Skin epidermis (tissue), 12 donors: ENCODE measurements at regions not wholly inside any gene's neighbourhood (a gene's known extent, or its start where the extent isn't known, plus 50 kb on each side); places are given as distances from the start of the nearest gene placed in this dataset.

Experiments
- H3K27ac ChIP-seq, 21 experiments: fragments of 200-600 bp; sonication (generic) in 11 of 21; one replicate each; pipeline ENCODE4 v1.5.0; 2020; ENCODE audit warnings: mild to moderate bottlenecking in 3 of 21, inconsistent platforms in 2 of 21, moderate library complexity in 2 of 21
- H3K4me3 ChIP-seq, 7 experiments: fragments of 200-600 bp; sonication (generic) in 2 of 7; one replicate each; pipeline ENCODE4 v1.5.0; 2020; ENCODE audit warnings: inconsistent platforms in 2 of 7, mild to moderate bottlenecking in 2 of 7, moderate library complexity in 1 of 7

DNA sequence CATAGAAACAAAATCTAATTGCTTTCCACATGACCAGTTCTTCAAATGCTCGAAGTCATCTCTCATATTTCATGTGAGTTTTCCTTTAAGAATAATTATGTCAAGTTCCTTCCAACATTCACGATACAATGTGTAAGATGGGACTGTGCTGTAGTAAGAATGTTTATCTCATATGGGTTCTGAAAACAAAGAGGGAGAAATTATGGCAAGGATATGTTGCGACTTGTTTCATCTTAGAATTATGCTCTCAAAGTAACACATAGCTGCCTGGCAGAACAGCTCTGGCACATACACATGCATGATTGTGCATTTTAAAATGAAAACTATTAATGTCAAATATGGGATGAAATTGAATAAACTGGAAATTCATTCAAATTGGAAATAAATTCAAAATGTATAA is 314.8 kb upstream of the ACVR2A start:
- no peak overlapping the region for H3K4me3 ChIP-seq
- no peak overlapping the region for H3K27ac ChIP-seq

DNA sequence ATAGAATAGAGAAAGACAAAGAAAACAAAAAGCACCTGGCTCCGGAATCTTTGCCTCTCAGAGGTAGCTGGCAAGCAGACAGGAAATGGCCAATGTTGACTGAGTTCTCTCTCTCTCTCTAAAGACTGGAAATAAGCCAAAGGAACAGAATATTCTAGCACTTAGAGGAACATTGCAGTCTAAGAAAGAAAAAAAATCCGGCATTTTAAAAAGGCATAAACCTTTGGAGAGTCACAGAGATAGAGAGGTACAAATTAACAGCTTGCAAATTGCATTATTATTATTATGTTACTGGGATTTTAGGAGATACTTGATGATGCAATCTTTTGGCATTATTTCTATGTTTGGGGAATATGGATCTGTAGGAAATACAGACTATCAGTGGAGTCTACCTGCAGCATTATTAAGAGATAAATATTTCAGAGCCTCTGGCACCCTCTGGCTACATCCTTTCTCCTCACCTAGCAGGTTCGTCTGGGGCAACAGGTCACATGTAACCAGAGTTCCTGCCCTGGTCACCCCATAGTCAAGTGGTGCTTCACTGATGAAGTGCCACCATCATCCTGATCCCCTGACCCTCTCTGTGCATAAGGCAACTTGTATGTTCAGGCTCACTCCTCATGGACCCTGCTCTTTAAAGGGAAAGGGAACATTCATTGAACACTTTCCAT is 318.9 kb upstream of the ACVR2A start:
- Histone ChIP-seq H3K4me3 (no peak overlapping the region), H3K27ac (peak overlapping the region in 2 of 21 experiments; percentile 6 to 26)

- H3K27ac ChIP-seq, result peak overlapping the region in 1 of 21 experiments; percentile 26
- H3K4me3 ChIP-seq, result no peak overlapping the region
These were observed 319.9 kb upstream of the ACVR2A start for GRCh38 chr2:147524912-147525311.

- H3K27ac ChIP-seq, result no peak overlapping the region
- H3K4me3 ChIP-seq, result no peak overlapping the region
These were observed 321.4 kb upstream of the ACVR2A start for GRCh38 chr2:147523415-147523814.

DNA sequence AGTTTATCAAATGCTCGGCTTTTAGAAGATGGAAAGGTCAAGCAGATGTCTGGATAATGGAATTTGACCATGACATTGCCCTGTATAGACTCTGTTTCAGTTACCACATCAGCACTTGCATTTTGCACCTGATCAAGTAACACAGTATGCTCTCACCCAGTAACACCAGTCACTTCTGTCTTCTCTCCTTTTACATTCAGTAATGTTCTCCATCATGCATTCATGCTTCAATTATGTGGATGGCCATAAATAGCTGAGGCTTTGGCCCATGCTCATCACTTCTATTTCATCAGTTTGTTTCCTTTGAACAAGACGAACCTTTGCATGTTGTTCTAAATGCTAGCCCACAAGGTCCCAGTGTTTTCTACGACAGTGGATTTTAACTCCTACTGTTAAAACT is 322.9 kb upstream of the ACVR2A start:
- Histone ChIP-seq H3K27ac (no peak overlapping the region), H3K4me3 (no peak overlapping the region)

DNA sequence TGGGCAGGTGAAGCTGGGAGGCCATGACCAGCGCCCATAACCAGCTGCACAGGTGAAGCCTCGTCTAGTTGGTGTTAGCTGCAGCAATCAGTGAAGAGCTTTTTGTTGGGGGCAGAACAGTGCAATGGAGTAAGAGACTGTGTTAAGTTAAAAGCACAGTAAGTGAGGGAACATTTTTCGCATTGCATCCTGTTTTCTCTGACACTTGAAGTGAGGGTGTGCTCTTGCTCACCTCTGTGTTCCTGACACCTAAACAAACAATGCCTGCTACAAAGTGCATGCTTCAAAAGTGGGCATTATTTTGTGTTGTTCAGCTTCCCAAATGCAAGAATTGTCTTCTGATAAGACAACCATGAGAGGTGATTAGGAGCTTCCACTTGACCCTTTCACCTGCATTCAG is 324.0 kb upstream of the ACVR2A start:
- H3K27ac ChIP-seq, result no peak overlapping the region
- no peak overlapping the region for H3K4me3 ChIP-seq

GRCh38 chr2:147519178-147519577 is 325.7 kb upstream of the ACVR2A start:
- Histone ChIP-seq H3K27ac (no peak overlapping the region), H3K4me3 (no peak overlapping the region)

GRCh38 chr2:147515213-147515612 is 329.6 kb upstream of the ACVR2A start:
- no peak overlapping the region for H3K27ac ChIP-seq
- H3K4me3 ChIP-seq, result no peak overlapping the region

GRCh38 chr2:147512206-147512605 is 332.6 kb upstream of the ACVR2A start:
- H3K27ac ChIP-seq, result peak overlapping the region in 13 of 21 experiments; percentile 3 to 67 (median 35)
- no peak overlapping the region for H3K4me3 ChIP-seq

DNA sequence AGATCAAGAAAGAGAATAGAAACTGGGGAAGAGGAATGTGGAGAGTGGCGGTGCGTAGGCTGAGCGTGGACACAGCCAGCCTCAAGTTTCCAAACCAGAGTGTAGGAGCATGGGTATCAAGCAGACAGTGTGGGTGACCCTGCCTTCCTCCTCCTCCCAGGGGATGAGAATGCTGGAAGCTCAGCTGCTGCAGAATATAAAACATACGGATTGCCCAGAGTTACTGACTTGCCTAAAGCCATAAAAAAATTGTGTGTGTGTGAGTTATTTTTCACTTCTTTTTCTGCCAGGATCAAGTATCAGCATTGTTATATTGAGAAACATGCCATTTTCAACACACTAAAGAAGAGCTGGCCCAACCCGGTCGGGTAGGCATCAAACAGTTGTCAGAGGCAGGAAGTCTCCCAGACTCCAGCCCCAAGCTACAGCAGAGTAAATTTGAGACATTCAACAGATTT is 333.3 kb upstream of the ACVR2A start:
- H3K4me3 ChIP-seq, result no peak overlapping the region

GRCh38 chr2:147509821-147510220 is 335.0 kb upstream of the ACVR2A start:
- no peak overlapping the region for H3K27ac ChIP-seq
- no peak overlapping the region for H3K4me3 ChIP-seq

More for the DNA sequence above, 333.3 kb upstream of the ACVR2A start:
- H3K27ac ChIP-seq, result peak overlapping the region in 14 of 21 experiments; percentile 3 to 67 (median 33)

GRCh38 chr2:147506889-147507288 is 337.9 kb upstream of the ACVR2A start:
- H3K4me3 ChIP-seq, result no peak overlapping the region
- H3K27ac ChIP-seq, result no peak overlapping the region

- Histone ChIP-seq H3K27ac (no peak overlapping the region), H3K4me3 (no peak overlapping the region)
These were observed 342.0 kb upstream of the ACVR2A start for GRCh38 chr2:147502711-147503290.

DNA sequence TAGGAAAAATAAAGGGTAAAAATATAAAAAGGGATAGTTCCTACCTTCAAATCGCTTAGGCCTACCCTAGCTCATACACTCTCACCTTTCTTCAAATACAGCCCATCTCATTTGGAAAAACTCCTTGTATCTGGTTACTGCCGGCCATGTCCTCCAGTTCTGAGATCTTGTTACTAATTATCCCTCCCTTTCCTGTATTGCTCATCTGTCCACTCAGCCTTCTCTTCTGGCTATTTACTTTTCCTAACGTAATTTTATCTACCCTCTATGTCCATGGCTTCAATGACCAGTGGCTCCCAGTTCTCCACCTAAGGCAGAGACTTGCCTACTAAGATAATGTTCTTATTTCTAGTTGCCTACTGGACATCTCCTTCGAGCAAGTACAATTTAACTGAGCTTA is 342.9 kb upstream of the ACVR2A start:
- H3K27ac ChIP-seq, result no peak overlapping the region
- H3K4me3 ChIP-seq, result no peak overlapping the region

- Histone ChIP-seq H3K27ac (no peak overlapping the region), H3K4me3 (no peak overlapping the region)
These were observed 343.9 kb upstream of the ACVR2A start for GRCh38 chr2:147500819-147501395.

GRCh38 chr2:147500229-147500628 is 344.6 kb upstream of the ACVR2A start:
- no peak overlapping the region for H3K4me3 ChIP-seq
- H3K27ac ChIP-seq, result peak overlapping the region in 3 of 21 experiments; percentile 4 to 57 (median 39)

DNA sequence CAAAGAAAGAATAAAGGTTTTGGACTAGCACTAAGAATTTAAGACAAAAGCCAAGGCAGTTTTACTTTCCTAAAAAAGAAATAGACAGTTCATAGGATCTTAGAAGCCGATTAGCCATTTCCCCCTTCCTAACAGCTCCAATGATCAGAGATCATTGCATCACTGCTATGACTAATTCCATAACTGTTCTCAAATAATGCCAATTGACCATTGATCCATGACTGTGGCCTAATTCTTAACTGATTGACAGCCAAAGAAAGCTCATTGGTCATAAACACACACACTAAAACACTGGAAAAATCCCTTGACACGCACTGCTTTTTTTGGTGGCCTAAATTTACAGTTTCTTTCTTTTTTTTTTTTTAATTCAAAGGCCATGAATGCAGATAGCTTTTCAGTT is 345.0 kb upstream of the ACVR2A start:
- H3K27ac ChIP-seq, result peak overlapping the region in 3 of 21 experiments; percentile 4 to 57 (median 39)
- no peak overlapping the region for H3K4me3 ChIP-seq

DNA sequence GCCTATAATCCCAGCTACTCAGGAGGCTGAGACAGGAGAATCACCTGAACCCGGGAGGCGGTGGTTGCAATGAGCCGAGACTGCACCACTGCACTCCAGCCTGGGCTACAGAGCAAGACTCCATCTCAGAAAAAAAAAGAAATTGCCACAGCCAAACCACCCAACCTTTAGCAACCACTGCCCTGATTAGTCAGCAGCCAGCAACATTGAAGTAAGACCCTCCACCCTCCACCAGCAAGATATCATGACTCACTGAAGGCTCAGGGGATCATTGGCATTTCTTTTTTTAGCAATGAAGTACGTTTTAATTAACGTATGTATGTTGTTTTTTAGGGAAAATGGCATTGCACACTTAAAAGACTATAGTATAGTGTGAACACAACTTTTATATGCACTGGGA is 349.1 kb upstream of the ACVR2A start:
- Histone ChIP-seq H3K27ac (no peak overlapping the region), H3K4me3 (no peak overlapping the region)

DNA sequence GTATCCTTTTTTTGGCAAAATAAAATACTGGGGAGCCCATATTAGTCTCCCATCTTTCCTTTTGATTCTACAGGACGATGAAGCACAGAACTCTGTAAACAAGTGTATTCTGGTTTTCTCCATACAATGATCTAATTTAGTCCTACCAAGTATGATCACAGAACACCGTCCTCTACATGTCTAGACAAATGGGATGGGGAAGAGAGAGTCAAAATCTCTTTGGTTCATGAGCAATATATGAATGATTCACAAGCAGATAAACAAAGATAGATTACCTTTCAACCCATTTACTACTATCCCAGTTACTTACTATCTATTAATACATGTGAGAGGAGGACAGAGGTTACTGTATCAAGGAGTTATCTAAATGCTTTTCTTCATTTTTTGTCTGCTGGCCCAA is 352.4 kb upstream of the ACVR2A start:
- Histone ChIP-seq H3K4me3 (no peak overlapping the region), H3K27ac (no peak overlapping the region)

- no peak overlapping the region for H3K27ac ChIP-seq
These were observed 353.3 kb upstream of the ACVR2A start for GRCh38 chr2:147491506-147491905.

More at GRCh38 chr2:147491506-147491905, 353.3 kb upstream of the ACVR2A start:
- no peak overlapping the region for H3K4me3 ChIP-seq
